IPS DF 6.9 (cell line): ENCODE measurements at regions not wholly inside any gene's neighbourhood (a gene's known extent, or its start where the extent isn't known, plus 50 kb on each side); places are given as distances from the start of the nearest gene placed in this dataset.

Source experiments
- DNase-seq: peaks from one replicate; pipeline ENCODE4 v3.0.0-alpha.2; 2013; ENCODE audit warnings: low read depth, low spot score
- H3K27ac ChIP-seq: one replicate; pipeline ENCODE4 v1.5.1; 2013; ENCODE audit warnings: low read length, control low read depth
- H3K27me3 ChIP-seq: 2 replicates; pipeline ENCODE4 v1.6.1; 2013; ENCODE audit warnings: mild to moderate bottlenecking, low read length; ENCODE audit not compliant: control insufficient read depth, insufficient read depth
- H3K36me3 ChIP-seq: 2 replicates; pipeline ENCODE4 v1.6.1; 2013; ENCODE audit warnings: low read length; ENCODE audit not compliant: control insufficient read depth, insufficient read depth
- H3K4me1 ChIP-seq: 2 replicates; pipeline ENCODE4 v1.6.1; 2013; ENCODE audit warnings: low read length; ENCODE audit not compliant: control insufficient read depth, insufficient read depth
- H3K4me3 ChIP-seq: 2 replicates; pipeline ENCODE4 v1.5.1; 2013; ENCODE audit warnings: mild to moderate bottlenecking, low read length
- H3K9me3 ChIP-seq: 2 replicates; pipeline ENCODE4 v1.6.1; 2013; ENCODE audit warnings: low read length, inconsistent platforms; ENCODE audit not compliant: control insufficient read depth, insufficient read depth
- WGBS: extraction: QIAGEN DNeasy Blood & Tissue Kit; methylation state at CpG from one replicate; pipeline ENCODE4 v1.1.7; 2013; ENCODE audit warnings: mixed read lengths, missing lambda C conversion rate; ENCODE audit not compliant: insufficient read length, insufficient coverage; 5-methylcytosine and 5-hydroxymethylcytosine counted together

DNA sequence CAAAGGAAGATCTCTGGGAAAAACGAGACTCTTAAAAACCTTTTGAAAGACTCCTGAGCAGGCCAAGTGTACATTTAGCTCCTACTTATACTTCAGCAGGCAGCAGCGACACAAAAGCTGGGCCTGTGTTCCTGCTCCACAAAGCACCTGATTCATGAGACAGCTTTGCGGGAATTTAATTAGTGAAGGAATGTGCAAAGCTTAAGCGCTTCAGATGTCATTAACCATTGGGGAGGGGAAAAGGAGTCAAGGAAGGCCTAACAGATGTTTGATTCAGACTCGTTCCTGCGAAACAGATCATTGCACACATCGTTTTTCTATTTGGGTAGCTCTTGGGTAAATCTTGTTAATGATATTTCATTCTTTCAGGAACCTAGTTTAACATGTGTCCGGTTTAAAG is 125.9 kb downstream of the MAIP1 start:
- Histone ChIP-seq H3K27me3 (no peaks in the 10 kb centered on the region), H3K9me3 (no peaks in the 10 kb centered on the region), H3K4me1 (no peaks in the 10 kb centered on the region), H3K36me3 (no peaks in the 10 kb centered on the region), H3K4me3 (no peak overlapping the region), H3K27ac (no peak overlapping the region)
- WGBS, result no CpG with 5 or more reads among the region's 8 CpGs
- no peak for DNase-seq

DNA sequence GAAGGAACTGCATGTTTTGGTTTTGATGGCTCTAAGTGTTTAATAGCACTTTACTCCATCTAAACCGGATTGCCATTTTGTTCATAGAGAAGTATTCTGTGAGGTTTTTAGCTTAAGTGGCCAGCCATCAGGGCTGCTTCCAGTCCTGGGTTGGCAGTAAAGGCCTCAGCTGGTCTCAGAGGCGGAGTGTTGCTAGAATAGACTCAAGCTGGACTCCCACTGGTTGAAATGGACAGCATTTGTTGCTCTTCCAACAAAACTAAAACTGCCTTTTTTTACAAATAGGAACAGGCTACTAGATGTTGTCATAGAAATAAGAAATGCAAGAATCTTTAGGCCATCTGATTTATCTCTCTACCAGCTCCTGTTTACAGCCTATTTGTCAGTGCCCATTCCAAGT is 126.4 kb downstream of the MAIP1 start:
- no peak for DNase-seq
- no peaks in the 10 kb centered on the region for H3K36me3 ChIP-seq
- no peak overlapping the region for H3K27ac ChIP-seq
- H3K4me1 ChIP-seq, result no peaks in the 10 kb centered on the region
- no peak overlapping the region for H3K4me3 ChIP-seq
- H3K27me3 ChIP-seq, result no peaks in the 10 kb centered on the region
- WGBS, result no CpG with 5 or more reads among the region's 2 CpGs
- H3K9me3 ChIP-seq, result no peaks in the 10 kb centered on the region

DNA sequence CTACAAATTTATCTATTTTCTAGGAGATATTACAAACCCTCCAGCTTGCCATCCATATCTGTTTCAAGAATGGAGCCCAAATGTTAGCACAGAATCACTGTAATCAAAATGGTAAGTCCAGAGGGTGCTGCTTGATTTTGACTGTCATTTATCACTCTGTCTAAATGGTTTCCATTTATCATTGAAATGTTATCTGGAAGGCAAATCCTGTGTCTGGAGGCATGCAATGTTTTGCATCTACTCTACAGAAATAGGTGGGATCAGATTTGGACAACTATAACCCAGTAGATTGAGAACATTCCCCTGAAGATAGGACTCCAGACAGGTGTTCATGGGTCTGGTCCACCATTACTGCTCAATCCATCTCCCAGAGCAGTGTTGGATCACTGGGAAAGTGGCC is 128.7 kb downstream of the MAIP1 start:
- Histone ChIP-seq H3K4me1 (no peaks in the 10 kb centered on the region), H3K36me3 (no peaks in the 10 kb centered on the region), H3K9me3 (no peaks in the 10 kb centered on the region), H3K4me3 (no peak overlapping the region), H3K27me3 (no peaks in the 10 kb centered on the region), H3K27ac (no peak overlapping the region)
- DNase-seq, result no peak

DNA sequence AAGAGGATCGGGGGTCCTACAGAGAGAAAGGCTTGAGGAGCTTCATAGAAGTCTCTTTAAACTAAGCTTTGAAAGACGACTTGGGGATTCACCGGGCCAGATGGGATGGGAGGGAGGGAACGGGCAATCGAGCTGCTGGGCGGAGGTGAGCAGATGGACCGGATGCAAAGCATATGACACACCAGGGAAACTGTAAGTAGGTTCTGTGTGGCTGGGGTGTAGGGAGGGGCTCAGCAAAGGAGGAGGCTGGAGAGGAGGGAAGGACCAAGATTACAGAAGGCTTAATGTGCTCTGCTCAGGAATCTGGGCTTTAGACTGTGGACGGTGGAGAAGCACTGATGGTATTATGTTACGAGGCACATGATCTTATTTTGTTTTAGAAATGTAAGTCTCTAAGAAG is 131.5 kb downstream of the MAIP1 start:
- Histone ChIP-seq H3K9me3 (no peaks in the 10 kb centered on the region), H3K27me3 (no peaks in the 10 kb centered on the region), H3K27ac (no peak overlapping the region), H3K4me1 (no peaks in the 10 kb centered on the region), H3K4me3 (no peak overlapping the region), H3K36me3 (no peaks in the 10 kb centered on the region)
- WGBS, result no CpG with 5 or more reads among the region's 9 CpGs
- DNase-seq, result no peak

DNA sequence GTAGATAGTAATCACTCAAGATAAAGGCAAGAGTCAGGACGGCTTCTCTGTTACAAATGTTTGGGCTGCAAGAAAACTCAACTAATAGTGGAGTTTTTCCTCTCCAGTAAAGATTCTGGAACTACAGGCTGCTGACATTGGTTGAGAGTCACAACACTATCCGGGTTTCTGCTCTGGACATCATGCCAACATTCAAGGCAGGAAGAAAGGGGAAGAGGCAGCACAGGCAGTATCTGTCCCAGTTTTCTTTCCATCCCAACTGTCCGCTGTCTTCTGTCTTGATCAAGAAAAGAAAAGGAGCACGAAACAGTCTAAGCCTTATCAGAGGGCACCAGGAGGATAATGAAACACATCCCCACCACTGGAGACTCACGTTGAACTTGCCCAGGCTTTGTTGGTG is 132.1 kb downstream of the MAIP1 start:
- no peaks in the 10 kb centered on the region for H3K4me1 ChIP-seq
- no peak for DNase-seq
- H3K9me3 ChIP-seq, result no peaks in the 10 kb centered on the region
- no CpG with 5 or more reads among the region's 5 CpGs for WGBS
- no peak overlapping the region for H3K4me3 ChIP-seq
- no peak overlapping the region for H3K27ac ChIP-seq
- H3K36me3 ChIP-seq, result no peaks in the 10 kb centered on the region
- no peaks in the 10 kb centered on the region for H3K27me3 ChIP-seq

DNA sequence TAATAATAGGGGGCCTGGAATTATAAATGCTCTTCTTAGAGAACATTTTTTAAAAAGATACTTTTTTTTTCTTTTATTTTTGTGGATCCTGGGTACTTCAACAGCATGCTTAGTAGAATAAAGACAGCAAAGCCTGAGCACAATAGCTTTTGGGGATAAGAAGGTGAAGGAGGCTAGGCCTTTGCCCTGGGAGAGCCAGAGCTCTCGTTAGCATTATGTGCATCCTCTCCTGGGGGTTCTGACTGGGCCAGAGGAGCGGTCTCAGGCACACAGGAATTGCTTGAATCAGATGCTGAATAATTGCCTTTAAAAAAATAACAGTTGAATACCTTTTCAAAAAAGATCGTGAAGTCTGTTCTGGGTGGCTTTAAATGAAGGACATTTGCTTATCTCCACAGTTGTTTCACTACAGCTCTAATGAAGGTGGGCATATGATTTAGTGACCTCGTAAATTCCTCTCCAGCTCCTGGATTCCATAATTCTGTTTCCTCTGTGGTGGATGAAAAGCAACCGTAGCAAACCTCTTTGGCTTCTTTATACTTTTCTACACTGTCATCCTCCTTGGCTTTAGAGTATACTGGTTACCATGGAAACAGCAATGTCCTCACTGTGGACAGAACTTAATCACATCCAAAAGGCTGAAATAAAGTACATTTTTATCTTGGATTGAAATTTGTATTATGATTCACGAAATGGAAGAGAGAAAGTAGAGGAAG is 133.8 kb downstream of the MAIP1 start:
- 100% methylated on average over 1 of the region's 6 CpGs for WGBS

DNA sequence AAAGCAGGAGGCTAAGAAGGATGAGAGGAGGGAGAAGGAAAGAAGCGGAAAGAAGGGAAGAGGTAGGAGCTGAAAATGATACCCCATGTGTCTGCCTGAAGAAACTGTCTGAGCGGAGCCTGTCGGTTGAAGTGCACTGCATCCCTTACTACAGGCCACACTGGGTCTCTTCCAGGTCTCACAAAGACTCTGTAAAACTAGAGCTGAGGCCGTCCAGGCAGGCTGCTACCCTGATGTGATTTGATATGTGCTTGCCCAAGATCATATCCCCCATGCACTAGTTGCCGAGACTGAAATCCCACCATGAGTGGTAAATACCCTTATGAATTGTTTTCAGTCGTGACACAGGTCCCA is 134.4 kb downstream of the MAIP1 start:
- Histone ChIP-seq H3K4me3 (no peak overlapping the region), H3K36me3 (no peaks in the 10 kb centered on the region), H3K27ac (no peak overlapping the region), H3K4me1 (no peaks in the 10 kb centered on the region), H3K27me3 (no peaks in the 10 kb centered on the region), H3K9me3 (no peaks in the 10 kb centered on the region)
- no CpG with 5 or more reads among the region's 6 CpGs for WGBS
- no peak for DNase-seq

More for the DNA sequence above, 133.8 kb downstream of the MAIP1 start:
- Histone ChIP-seq H3K4me3 (no peak overlapping the region), H3K27me3 (no peaks in the 10 kb centered on the region), H3K9me3 (no peaks in the 10 kb centered on the region), H3K4me1 (no peaks in the 10 kb centered on the region), H3K36me3 (no peaks in the 10 kb centered on the region), H3K27ac (no peak overlapping the region)
- DNase-seq, result no peak

DNA sequence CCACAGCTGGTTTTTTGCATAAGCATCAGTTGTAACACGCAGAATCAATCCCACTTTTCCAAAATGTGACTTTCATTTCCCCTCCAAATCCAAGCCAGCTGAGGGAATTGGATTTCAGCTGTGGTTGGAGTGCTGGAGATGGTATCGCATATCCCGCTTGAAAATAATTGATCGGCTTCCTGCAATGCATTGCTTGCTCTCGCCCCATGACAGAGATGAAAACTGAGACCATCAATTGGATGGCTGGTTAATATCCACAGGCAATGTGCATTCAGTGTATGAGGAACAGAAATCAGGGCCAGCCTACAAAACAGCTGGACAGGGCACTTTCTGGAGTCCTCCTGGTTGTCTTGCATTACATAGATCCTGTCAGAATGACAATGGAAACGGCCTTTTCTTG is 135.3 kb downstream of the MAIP1 start:
- H3K4me3 ChIP-seq, result no peak overlapping the region
- H3K9me3 ChIP-seq, result no peaks in the 10 kb centered on the region
- H3K27me3 ChIP-seq, result no peaks in the 10 kb centered on the region
- H3K27ac ChIP-seq, result no peak overlapping the region
- no peaks in the 10 kb centered on the region for H3K4me1 ChIP-seq
- no peaks in the 10 kb centered on the region for H3K36me3 ChIP-seq
- DNase-seq, result no peak
- no CpG with 5 or more reads among the region's 6 CpGs for WGBS

DNA sequence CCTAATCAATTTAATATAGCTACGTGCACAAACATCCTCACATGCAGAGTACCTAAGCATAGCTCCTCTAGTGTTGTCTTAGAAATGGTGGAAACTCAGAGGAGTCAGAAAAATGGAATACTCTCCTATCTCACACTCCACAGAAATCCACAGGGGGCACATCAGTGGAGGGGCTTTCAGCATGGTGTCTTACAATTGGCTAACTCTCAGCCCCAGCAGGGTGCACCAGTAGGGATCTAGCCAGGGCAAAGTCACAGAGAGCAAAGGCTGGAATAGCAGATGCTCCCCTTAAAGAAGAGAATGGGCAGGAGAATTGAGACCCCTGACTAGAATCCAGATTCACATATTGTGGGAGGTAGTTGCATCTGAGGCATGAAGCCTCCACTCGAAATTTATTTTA is 135.7 kb downstream of the MAIP1 start:
- WGBS, result no CpG with 5 or more reads among the region's 2 CpGs
- H3K4me1 ChIP-seq, result no peaks in the 10 kb centered on the region
- no peaks in the 10 kb centered on the region for H3K27me3 ChIP-seq

DNA sequence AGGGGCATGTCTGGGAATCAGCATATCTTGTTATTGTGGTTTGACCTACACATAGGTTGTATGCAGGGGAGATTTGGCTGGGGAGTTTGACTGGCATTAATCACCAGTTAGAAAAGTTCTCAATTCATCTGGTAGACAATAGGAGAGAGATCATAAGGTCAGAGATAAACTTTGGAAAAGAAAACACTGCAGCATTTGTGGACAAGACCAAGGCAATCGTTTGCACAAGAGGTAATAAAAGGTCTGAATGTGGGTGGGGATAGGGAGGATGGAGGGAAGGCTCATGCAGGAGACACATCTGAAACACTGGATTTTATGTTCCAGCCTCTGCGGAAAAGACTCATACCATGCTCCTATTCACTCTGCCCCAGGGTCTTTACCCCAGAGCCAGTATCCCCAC is 136.9 kb downstream of the MAIP1 start:
- H3K4me3 ChIP-seq, result no peak overlapping the region
- H3K27me3 ChIP-seq, result no peaks in the 10 kb centered on the region
- no peaks in the 10 kb centered on the region for H3K36me3 ChIP-seq
- H3K27ac ChIP-seq, result no peak overlapping the region
- no peaks in the 10 kb centered on the region for H3K9me3 ChIP-seq
- H3K4me1 ChIP-seq, result no peaks in the 10 kb centered on the region
- no peak for DNase-seq
- WGBS, result no CpG with 5 or more reads among the region's 2 CpGs

More for the DNA sequence above, 135.7 kb downstream of the MAIP1 start:
- Histone ChIP-seq H3K36me3 (no peaks in the 10 kb centered on the region), H3K4me3 (no peak overlapping the region), H3K9me3 (no peaks in the 10 kb centered on the region), H3K27ac (no peak overlapping the region)
- no peak for DNase-seq

DNA sequence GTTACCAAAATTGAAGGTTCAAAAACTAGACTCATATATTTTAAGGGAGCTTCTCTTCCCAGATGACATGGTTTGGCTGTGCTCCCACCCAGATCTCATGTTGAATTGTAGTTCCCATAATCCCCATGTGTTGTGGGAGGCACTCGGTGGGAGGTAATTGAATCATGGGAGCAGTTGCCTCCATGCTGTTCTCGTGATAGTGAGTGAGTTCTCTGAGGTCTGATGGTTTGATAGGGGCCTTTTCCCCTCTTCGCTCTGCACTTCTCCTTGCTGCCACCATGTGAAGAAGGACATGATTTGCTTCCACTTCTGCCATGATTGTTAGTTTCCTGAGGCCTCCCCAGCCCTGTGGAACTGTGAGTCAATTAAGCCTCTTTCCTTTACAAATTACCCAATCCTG is 140.1 kb downstream of the MAIP1 start:
- no peaks in the 10 kb centered on the region for H3K27me3 ChIP-seq
- DNase-seq, result no peak
- no peaks in the 10 kb centered on the region for H3K9me3 ChIP-seq
- no CpG with 5 or more reads among the region's 3 CpGs for WGBS
- H3K36me3 ChIP-seq, result no peaks in the 10 kb centered on the region
- no peak overlapping the region for H3K27ac ChIP-seq
- H3K4me1 ChIP-seq, result no peaks in the 10 kb centered on the region
- no peak overlapping the region for H3K4me3 ChIP-seq
